Activated CD8-positive, alpha-beta memory T cell treated with anti-CD3 and anti-CD28 coated beads for 4 hours (primary cell): ENCODE measurements at regions not wholly inside any gene's neighbourhood (a gene's known extent, or its start where the extent isn't known, plus 50 kb on each side); places are given as distances from the start of the nearest gene placed in this dataset.

Source experiments
- DNase-seq, 2 donors: peaks; one replicate each; pipeline ENCODE4 v3.0.0-alpha.2; 2020; ENCODE audit warnings: low read depth in 2 of 2

- no peak for DNase-seq
Measured at GRCh38 chr3:194279701-194280360, 71.3 kb downstream of the CPN2 start.

GRCh38 chr3:194280777-194281176 is 70.4 kb downstream of the CPN2 start:
- no peak for DNase-seq

- no peak for DNase-seq
Measured at GRCh38 chr3:194281306-194281705, 69.8 kb downstream of the CPN2 start.

- no peak for DNase-seq
Measured at GRCh38 chr3:194281766-194282165, 69.4 kb downstream of the CPN2 start.

- no peak for DNase-seq
Measured at GRCh38 chr3:194282436-194283122, 68.5 kb downstream of the CPN2 start.

GRCh38 chr3:194283221-194284006 is 67.7 kb downstream of the CPN2 start:
- no peak for DNase-seq

GRCh38 chr3:194284351-194284750 is 66.8 kb downstream of the CPN2 start:
- DNase-seq = no peak

GRCh38 chr3:194285024-194285849 is 65.9 kb downstream of the CPN2 start:
- no peak for DNase-seq

GRCh38 chr3:194285850-194286197 is 65.3 kb downstream of the CPN2 start:
- DNase-seq = no peak

- DNase-seq = no peak
Measured at GRCh38 chr3:194286375-194287146, 64.6 kb downstream of the CPN2 start.

GRCh38 chr3:194287374-194287773 is 63.8 kb downstream of the CPN2 start:
- DNase-seq = no peak

- DNase-seq = no peak
Measured at GRCh38 chr3:194287977-194288706, 63.0 kb downstream of the CPN2 start.
